ENCODE measurements at regions not wholly inside any gene's neighbourhood (a gene's known extent, or its start where the extent isn't known, plus 50 kb on each side); places are given as distances from the start of the nearest gene placed in this dataset.

GRCh38 chr1:229949500-229949899 is 117.5 kb upstream of the GALNT2 start:
- Histone ChIP-seq H3K4me1 (peaks cover 0 to 24% (median 20%) of the 10 kb centered on the region in 4 donors), H3K27ac (replicated peaks in 1 of 4) (no peak overlapping the region), H3K27me3 (no peaks in the 10 kb centered on the region), H3K36me3 (no peaks in the 10 kb centered on the region), H3K9me3 (no peaks in the 10 kb centered on the region), H3K4me3 (no peak overlapping the region)
- no peak for TF ChIP-seq EP300 (IDR thresholded peaks at IDR 0.05)
- TF ChIP-seq, protein P1, sequence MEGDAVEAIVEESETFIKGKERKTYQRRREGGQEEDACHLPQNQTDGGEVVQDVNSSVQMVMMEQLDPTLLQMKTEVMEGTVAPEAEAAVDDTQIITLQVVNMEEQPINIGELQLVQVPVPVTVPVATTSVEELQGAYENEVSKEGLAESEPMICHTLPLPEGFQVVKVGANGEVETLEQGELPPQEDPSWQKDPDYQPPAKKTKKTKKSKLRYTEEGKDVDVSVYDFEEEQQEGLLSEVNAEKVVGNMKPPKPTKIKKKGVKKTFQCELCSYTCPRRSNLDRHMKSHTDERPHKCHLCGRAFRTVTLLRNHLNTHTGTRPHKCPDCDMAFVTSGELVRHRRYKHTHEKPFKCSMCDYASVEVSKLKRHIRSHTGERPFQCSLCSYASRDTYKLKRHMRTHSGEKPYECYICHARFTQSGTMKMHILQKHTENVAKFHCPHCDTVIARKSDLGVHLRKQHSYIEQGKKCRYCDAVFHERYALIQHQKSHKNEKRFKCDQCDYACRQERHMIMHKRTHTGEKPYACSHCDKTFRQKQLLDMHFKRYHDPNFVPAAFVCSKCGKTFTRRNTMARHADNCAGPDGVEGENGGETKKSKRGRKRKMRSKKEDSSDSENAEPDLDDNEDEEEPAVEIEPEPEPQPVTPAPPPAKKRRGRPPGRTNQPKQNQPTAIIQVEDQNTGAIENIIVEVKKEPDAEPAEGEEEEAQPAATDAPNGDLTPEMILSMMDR (IDR thresholded peaks at IDR 0.05): no peak
- no peak for TF ChIP-seq POLR2A (IDR thresholded peaks at IDR 0.05; ENCODE audit: low read depth)
- no peak for TF ChIP-seq POLR2AphosphoS5 (IDR thresholded peaks at IDR 0.05)
- intact Hi-C loops (cut with DNase I): no loop called here
- 81% methylated on average over 3 of the region's 3 CpGs for WGBS
- no peak for DNase-seq (ENCODE audit: extremely low spot score)

DNA sequence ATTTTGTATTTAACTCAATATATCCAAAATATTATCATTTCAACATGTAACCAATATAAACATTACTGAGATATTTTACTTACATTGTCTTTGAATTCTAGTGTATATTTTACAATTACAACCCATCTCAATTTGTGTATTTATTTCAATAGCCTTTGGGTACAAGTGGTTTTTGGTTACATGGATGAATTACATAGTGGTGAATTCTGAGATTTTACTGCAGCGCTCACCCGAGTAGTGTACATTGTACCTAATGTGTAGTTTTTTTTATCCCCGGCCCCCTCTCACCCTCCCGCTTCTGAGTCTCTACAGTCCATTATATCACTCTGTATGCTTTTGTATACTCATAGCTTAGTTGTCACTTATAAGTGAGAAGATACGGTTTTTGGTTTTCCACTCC is 117.0 kb upstream of the GALNT2 start:
- no peak for DNase-seq (ENCODE audit: extremely low spot score)
- H3K27me3 ChIP-seq: no peaks in the 10 kb centered on the region
- TF ChIP-seq POLR2A (IDR thresholded peaks at IDR 0.05; ENCODE audit: low read depth): no peak
- TF ChIP-seq, protein P1 (IDR thresholded peaks at IDR 0.05): no peak
- no peak for TF ChIP-seq POLR2AphosphoS5 (IDR thresholded peaks at IDR 0.05)
- no peak for TF ChIP-seq EP300 (IDR thresholded peaks at IDR 0.05)
- no peak overlapping the region for H3K4me3 ChIP-seq
- intact Hi-C loops (cut with DNase I): no loop called here
- no peak overlapping the region for H3K27ac ChIP-seq (replicated peaks in 1 of 4)
- H3K4me1 ChIP-seq: peaks cover 0 to 24% (median 20%) of the 10 kb centered on the region in 4 donors
- 96% methylated on average over 5 of the region's 5 CpGs for WGBS
- no peaks in the 10 kb centered on the region for H3K9me3 ChIP-seq
- H3K36me3 ChIP-seq: no peaks in the 10 kb centered on the region

DNA sequence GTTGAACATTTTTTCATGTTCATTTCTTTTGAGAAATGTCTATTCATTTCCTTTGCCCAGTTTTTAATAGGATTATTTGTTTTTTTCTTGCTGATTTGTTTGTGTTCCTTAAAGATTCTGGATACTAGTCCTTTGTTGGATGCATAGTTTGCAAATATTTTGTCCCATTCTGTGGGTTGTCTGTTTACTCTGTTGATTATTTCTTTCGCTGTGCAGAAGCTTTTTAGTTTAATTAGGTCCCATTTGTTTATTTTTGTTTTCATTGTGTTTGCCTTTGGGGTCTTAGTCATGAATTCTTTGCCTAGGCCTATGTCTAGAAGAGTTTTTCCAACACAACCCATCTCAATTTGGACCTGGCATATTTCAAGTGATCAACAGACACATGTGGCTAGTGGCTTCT is 116.1 kb upstream of the GALNT2 start:
- no peak for TF ChIP-seq POLR2A (IDR thresholded peaks at IDR 0.05; ENCODE audit: low read depth)
- TF ChIP-seq POLR2AphosphoS5 (IDR thresholded peaks at IDR 0.05): no peak
- TF ChIP-seq EP300 (IDR thresholded peaks at IDR 0.05): no peak
- TF ChIP-seq, protein P1 (IDR thresholded peaks at IDR 0.05): no peak
- 94% methylated on average over 1 of the region's 1 CpG for WGBS
- intact Hi-C loops (cut with DNase I): no loop called here

DNA sequence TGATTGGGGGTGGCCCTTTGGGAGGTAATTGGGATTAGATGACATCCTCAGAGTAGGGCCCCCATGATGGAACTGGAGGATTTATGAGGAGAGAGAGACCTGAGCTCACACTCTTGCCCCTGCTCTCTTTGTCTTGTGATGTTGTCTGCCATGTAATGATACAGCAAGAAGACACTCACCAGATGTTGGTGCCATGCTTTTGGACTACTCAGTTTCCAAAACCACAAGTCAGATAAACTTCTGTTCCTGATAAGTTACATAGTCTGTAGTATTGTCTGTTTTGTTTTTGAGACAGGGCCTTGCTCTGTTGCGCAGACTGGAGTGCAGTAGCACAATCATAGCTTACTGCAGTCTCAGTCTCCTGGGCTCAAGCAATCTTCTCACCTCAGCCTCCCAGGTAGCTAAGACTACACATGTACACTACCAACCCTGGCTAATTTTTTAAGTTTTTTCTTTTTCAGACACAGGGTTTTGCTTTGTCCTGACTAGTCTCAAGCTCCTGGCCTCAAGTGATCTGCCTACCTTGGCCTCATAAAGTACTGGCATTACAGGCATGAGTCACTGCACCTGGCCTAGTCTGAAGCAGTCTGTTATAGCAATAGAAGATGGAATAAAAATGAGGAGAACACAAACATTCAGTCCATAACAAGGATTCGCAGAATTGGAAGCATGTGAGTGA is 115.0 kb upstream of the GALNT2 start:
- intact Hi-C loops (cut with DNase I): no loop called here
- Histone ChIP-seq H3K27me3 (no peaks in the 10 kb centered on the region), H3K4me1 (peaks cover 0 to 24% (median 20%) of the 10 kb centered on the region in 4 donors), H3K36me3 (no peaks in the 10 kb centered on the region), H3K9me3 (no peaks in the 10 kb centered on the region), H3K27ac (replicated peaks in 1 of 4) (peak overlapping the region in 3 of 4 donors; percentile 65 to 69 (median 66)), H3K4me3 (no peak overlapping the region)
- 100% methylated on average over 2 of the region's 2 CpGs for WGBS
- peak; percentile 80 for DNase-seq (ENCODE audit: extremely low spot score)
- TF ChIP-seq EP300 (IDR thresholded peaks at IDR 0.05): no peak
- TF ChIP-seq, protein P1 (IDR thresholded peaks at IDR 0.05): no peak

More for the DNA sequence above, 116.1 kb upstream of the GALNT2 start:
- Histone ChIP-seq H3K9me3 (no peaks in the 10 kb centered on the region), H3K36me3 (no peaks in the 10 kb centered on the region), H3K27ac (replicated peaks in 1 of 4) (no peak overlapping the region), H3K27me3 (no peaks in the 10 kb centered on the region), H3K4me3 (no peak overlapping the region), H3K4me1 (peaks cover 0 to 24% (median 20%) of the 10 kb centered on the region in 4 donors)
- no peak for DNase-seq (ENCODE audit: extremely low spot score)

Data from esophagus muscularis mucosa (tissue), 4 donors.